AG08396 (cell line): ENCODE measurements at regions not wholly inside any gene's neighbourhood (a gene's known extent, or its start where the extent isn't known, plus 50 kb on each side); places are given as distances from the start of the nearest gene placed in this dataset.
"Not testable (repeated sequence)": the region's sequence is repeated elsewhere in the genome, so short reads cannot be mapped to it uniquely, and the experiment has no call there.

ENCODE experiments used
- DNase-seq: peaks from one replicate; pipeline ENCODE4 v3.0.0; 2012; ENCODE audit warnings: low spot score, mixed read lengths

- no peak for DNase-seq
Observed at GRCh38 chr2:207409517-207409916, 120.2 kb upstream of the CREB1 start.

- DNase-seq: no peak
Observed at GRCh38 chr2:207412787-207413310, 116.9 kb upstream of the CREB1 start.

- DNase-seq: no peak
Observed at GRCh38 chr2:207413376-207413907, 116.3 kb upstream of the CREB1 start.

GRCh38 chr2:207416111-207416510, 113.7 kb upstream of the CREB1 start:
- no peak for DNase-seq

- DNase-seq: no peak
Observed at GRCh38 chr2:207416900-207417299, 112.9 kb upstream of the CREB1 start.

- DNase-seq: no peak
Observed at GRCh38 chr2:207417301-207417718, 112.5 kb upstream of the CREB1 start.

GRCh38 chr2:207418419-207418818, 111.3 kb upstream of the CREB1 start:
- DNase-seq: no peak

GRCh38 chr2:207419331-207419730, 110.4 kb upstream of the CREB1 start:
- no peak for DNase-seq

GRCh38 chr2:207421671-207422070, 108.1 kb upstream of the CREB1 start:
- no peak for DNase-seq

GRCh38 chr2:207422380-207422779, 107.4 kb upstream of the CREB1 start:
- no peak for DNase-seq

GRCh38 chr2:207423886-207424285, 105.9 kb upstream of the CREB1 start:
- peak; percentile 53 for DNase-seq

- DNase-seq: no peak
Observed at GRCh38 chr2:207427986-207428385, 101.8 kb upstream of the CREB1 start.

- DNase-seq: no peak
Observed at GRCh38 chr2:207428573-207428972, 101.2 kb upstream of the CREB1 start.

GRCh38 chr2:207432453-207432852, 97.3 kb upstream of the CREB1 start:
- DNase-seq: peak; percentile 13

- DNase-seq: no peak
Observed at GRCh38 chr2:207434306-207434705, 95.5 kb upstream of the CREB1 start.

- no peak for DNase-seq
Observed at GRCh38 chr2:207434899-207435465, 94.8 kb upstream of the CREB1 start.

GRCh38 chr2:207437136-207437523, 92.6 kb upstream of the CREB1 start:
- no peak for DNase-seq

GRCh38 chr2:207437524-207438143, 92.1 kb upstream of the CREB1 start:
- DNase-seq: no peak

- no peak for DNase-seq
Observed at GRCh38 chr2:207438414-207439126, 91.2 kb upstream of the CREB1 start.

GRCh38 chr2:207439881-207440280, 89.9 kb upstream of the CREB1 start:
- not testable (repeated sequence) for DNase-seq

- no peak for DNase-seq
Observed at GRCh38 chr2:207444756-207445155, 85.0 kb upstream of the CREB1 start.

- no peak for DNase-seq
Observed at GRCh38 chr2:207446653-207447052, 83.1 kb upstream of the CREB1 start.

- no peak for DNase-seq
Observed at GRCh38 chr2:207448006-207448405, 81.8 kb upstream of the CREB1 start.
